Caco-2 (cell line): ENCODE measurements at regions not wholly inside any gene's neighbourhood (a gene's known extent, or its start where the extent isn't known, plus 50 kb on each side); places are given as distances from the start of the nearest gene placed in this dataset.

Experiments used
- BruUV-seq: library from RNA; stranded (reverse); fragments of 400-500 nt; replicated peaks from 2 replicates; lab custom pipeline; 2021; lab: Mats Ljungman, UMichigan
- CTCF ChIA-PET: fragments of 300-600 bp; sonication (Branson Sonifier 250); formaldehyde crosslinking; loops from one replicate; lab custom pipeline; 2022; ENCODE audit warnings: antibody characterized with exemption; lab: Charles Lee
- POLR2A ChIA-PET: fragments of 300-600 bp; sonication (Branson Sonifier 250); formaldehyde crosslinking; loops from one replicate; lab custom pipeline; 2022; ENCODE audit warnings: antibody characterized with exemption; lab: Charles Lee
- DNase-seq, 2 experiments: peaks; one replicate each; pipeline versions ENCODE4 v3.0.0 to v3.0.0-alpha.2; 2020 to 2022
- H3K27me3 ChIP-seq: replicated peaks from 2 replicates; pipeline ENCODE4 v1.6.0; 2011; ENCODE audit warnings: low read length; ENCODE audit not compliant: control insufficient read depth, insufficient read depth
- H3K36me3 ChIP-seq: 2 replicates; pipeline ENCODE4 v1.5.1; 2011; ENCODE audit warnings: low read length; ENCODE audit not compliant: control insufficient read depth, insufficient read depth
- H3K4me1 ChIP-seq: fragments of 250-450 bp; sonication (Bioruptor Pico); 2 replicates; pipeline ENCODE4 v1.5.1; 2020; ENCODE audit warnings: mild to moderate bottlenecking
- H3K4me3 ChIP-seq: 2 replicates; pipeline ENCODE4 v1.5.1; 2011; ENCODE audit warnings: low read depth, mild to moderate bottlenecking, control low read depth, low read length
- H3K9me3 ChIP-seq: fragments of 250-450 bp; sonication (Bioruptor Pico); 2 replicates; pipeline ENCODE4 v1.5.1; 2020; ENCODE audit warnings: mild to moderate bottlenecking, moderate library complexity
- H3K27ac Mint-ChIP-seq: one replicate; pipeline ENCODE4 v1.8.0; 2022; ENCODE audit warnings: mixed read lengths; ENCODE audit not compliant: unreplicated experiment
- H3K27me3 Mint-ChIP-seq: one replicate; pipeline ENCODE4 v1.8.0; 2022; ENCODE audit warnings: mixed read lengths; ENCODE audit not compliant: insufficient read depth, unreplicated experiment
- H3K36me3 Mint-ChIP-seq: one replicate; pipeline ENCODE4 v1.8.0; 2022; ENCODE audit warnings: mild to moderate bottlenecking, mixed read lengths; ENCODE audit not compliant: insufficient read depth, unreplicated experiment
- H3K4me1 Mint-ChIP-seq: one replicate; pipeline ENCODE4 v1.8.0; 2022; ENCODE audit warnings: low read depth, mixed read lengths; ENCODE audit not compliant: unreplicated experiment
- H3K4me3 Mint-ChIP-seq: one replicate; pipeline ENCODE4 v1.8.0; 2022; ENCODE audit warnings: mild to moderate bottlenecking, moderate library complexity, mixed read lengths; ENCODE audit not compliant: unreplicated experiment
- H3K9me3 Mint-ChIP-seq: one replicate; pipeline ENCODE4 v1.8.0; 2022; ENCODE audit warnings: mixed read lengths; ENCODE audit not compliant: unreplicated experiment
- CTCF ChIP-seq, 2 experiments: fragments of 200-600 bp in 1 of 2; IDR thresholded peaks; 1 replicate in 1 of 2; 2 replicates in 1 of 2; pipeline versions ENCODE4 v1.5.1 to v1.8.0; 2011 to 2022; ENCODE audit warnings: antibody characterized with exemption in 1 of 2, control low read depth in 1 of 2, inconsistent platforms in 1 of 2, low read depth in 1 of 2, low read length in 1 of 2, mild to moderate bottlenecking in 1 of 2, moderate library complexity in 1 of 2; ENCODE audit not compliant: insufficient read depth in 1 of 2, severe bottlenecking in 1 of 2, unreplicated experiment in 1 of 2
- intact Hi-C: fragments of 100-400 bp; cut with micrococcal nuclease; formaldehyde crosslinking; loops from one replicate; pipeline ENCODE4 v1.10.0; 2022; ENCODE audit not compliant: unreplicated experiment

- peaks cover 67% of the 10 kb centered on the region for H3K4me1 Mint-ChIP-seq
- intact Hi-C loops: loop anchor here (5.0 to 10.0 kb wide), 2 partner anchors 198 to 285 kb away; partner anchors contain the start of gene NEDD9
- CTCF ChIA-PET: no interaction called here
- no peaks in the 10 kb centered on the region for H3K9me3 ChIP-seq
- no peak overlapping the region for H3K4me3 ChIP-seq
- POLR2A ChIA-PET: no interaction called here
- no peaks in the 10 kb centered on the region for H3K9me3 Mint-ChIP-seq
- no peak overlapping the region for H3K27ac Mint-ChIP-seq
- peaks cover 6% of the 10 kb centered on the region for H3K36me3 Mint-ChIP-seq
- peaks cover 74% of the 10 kb centered on the region for H3K4me1 ChIP-seq
- H3K36me3 ChIP-seq: no peaks in the 10 kb centered on the region
- TF ChIP-seq CTCF (IDR thresholded peaks at IDR 0.05; ENCODE audit: insufficient read depth in 1 of 2, low read depth in 1 of 2, low read length in 1 of 2, severe bottlenecking in 1 of 2, unreplicated experiment in 1 of 2): no peak
- no peaks in the 10 kb centered on the region for H3K27me3 Mint-ChIP-seq
- no peak for DNase-seq
- H3K27me3 ChIP-seq: no peaks in the 10 kb centered on the region
- no peak overlapping the region for H3K4me3 Mint-ChIP-seq
- BruUV-seq: no TSS peak
Observed at GRCh38 chr6:11430036-11430435, 107.5 kb upstream of the TMEM170B start.

GRCh38 chr6:11429577-11429976, 108.0 kb upstream of the TMEM170B start:
- Histone ChIP-seq H3K9me3 (no peaks in the 10 kb centered on the region), H3K4me1 (peaks cover 76% of the 10 kb centered on the region), H3K4me3 (no peak overlapping the region), H3K27me3 (no peaks in the 10 kb centered on the region), H3K36me3 (no peaks in the 10 kb centered on the region)
- intact Hi-C loops: no loop called here
- peaks cover 6% of the 10 kb centered on the region for H3K36me3 Mint-ChIP-seq
- no peaks in the 10 kb centered on the region for H3K9me3 Mint-ChIP-seq
- ChIA-PET CTCF (no interaction called here), POLR2A (no interaction called here)
- no TSS peak for BruUV-seq
- TF ChIP-seq CTCF (IDR thresholded peaks at IDR 0.05; ENCODE audit: insufficient read depth in 1 of 2, low read depth in 1 of 2, low read length in 1 of 2, severe bottlenecking in 1 of 2, unreplicated experiment in 1 of 2): no peak
- no peaks in the 10 kb centered on the region for H3K27me3 Mint-ChIP-seq
- no peak for DNase-seq
- peaks cover 62% of the 10 kb centered on the region for H3K4me1 Mint-ChIP-seq
- H3K4me3 Mint-ChIP-seq: no peak overlapping the region
- no peak overlapping the region for H3K27ac Mint-ChIP-seq

- no peaks in the 10 kb centered on the region for H3K9me3 Mint-ChIP-seq
- Histone ChIP-seq H3K9me3 (no peaks in the 10 kb centered on the region), H3K36me3 (no peaks in the 10 kb centered on the region), H3K4me3 (no peak overlapping the region), H3K4me1 (peaks cover 73% of the 10 kb centered on the region), H3K27me3 (no peaks in the 10 kb centered on the region)
- intact Hi-C loops: no loop called here
- ChIA-PET POLR2A (no interaction called here), CTCF (no interaction called here)
- H3K4me1 Mint-ChIP-seq: peaks cover 59% of the 10 kb centered on the region
- peaks cover 6% of the 10 kb centered on the region for H3K36me3 Mint-ChIP-seq
- peak overlapping the region; percentile 62 for H3K27ac Mint-ChIP-seq
- no peak overlapping the region for H3K4me3 Mint-ChIP-seq
- no TSS peak for BruUV-seq
- TF ChIP-seq CTCF (IDR thresholded peaks at IDR 0.05; ENCODE audit: insufficient read depth in 1 of 2, low read depth in 1 of 2, low read length in 1 of 2, severe bottlenecking in 1 of 2, unreplicated experiment in 1 of 2): no peak
- no peak for DNase-seq
- H3K27me3 Mint-ChIP-seq: no peaks in the 10 kb centered on the region
Observed at GRCh38 chr6:11428895-11429294, 108.7 kb upstream of the TMEM170B start.
